ENCODE measurements at regions not wholly inside any gene's neighbourhood (a gene's known extent, or its start where the extent isn't known, plus 50 kb on each side); places are given as distances from the start of the nearest gene placed in this dataset.

- TF ChIP-seq CTCF (IDR thresholded peaks at IDR 0.05; ENCODE audit: insufficient read depth, low read length) (no peak), POLR2AphosphoS5 (IDR thresholded peaks at IDR 0.05; ENCODE audit: low read depth) (no peak)
Observed at GRCh38 chr1:185549906-185550305, 184.3 kb upstream of the HMCN1 start.

All from HL-60 (cell line).